ENCODE measurements at regions not wholly inside any gene's neighbourhood (a gene's known extent, or its start where the extent isn't known, plus 50 kb on each side); places are given as distances from the start of the nearest gene placed in this dataset.

- TF ChIP-seq CTCF (conservative IDR thresholded peaks at IDR 0.05; ENCODE audit: low read length): no peak
- TF ChIP-seq EZH2phosphoT487 (IDR thresholded peaks at IDR 0.05; ENCODE audit: borderline replicate concordance): no peak
Observed at GRCh38 chr2:192536922-192537624, 342.3 kb upstream of the TMEFF2 start.
